A673 (cell line): ENCODE measurements at regions not wholly inside any gene's neighbourhood (a gene's known extent, or its start where the extent isn't known, plus 50 kb on each side); places are given as distances from the start of the nearest gene placed in this dataset.

ENCODE experiments used
- BruUV-seq: library from RNA; stranded (reverse); fragments of 400-500 nt; replicated peaks from 2 replicates; lab custom pipeline; 2021; lab: Mats Ljungman, UMichigan
- CTCF ChIA-PET: fragments of 300-600 bp; sonication (Branson Sonifier 250); formaldehyde crosslinking; loops from one replicate; lab custom pipeline; 2022; ENCODE audit warnings: antibody characterized with exemption; lab: Charles Lee
- POLR2A ChIA-PET: fragments of 300-600 bp; sonication (Branson Sonifier 250); formaldehyde crosslinking; loops from one replicate; lab custom pipeline; 2022; ENCODE audit warnings: antibody characterized with exemption; ENCODE audit not compliant: low non-redundant PET; lab: Charles Lee
- DNase-seq: peaks from one replicate; pipeline ENCODE4 v3.0.0-alpha.2; 2015; ENCODE audit warnings: low spot score
- H3K27ac ChIP-seq: fragments of 200-600 bp; sonication (generic); 2 replicates; pipeline ENCODE4 v1.5.1; 2016; ENCODE audit warnings: mixed run types, low read depth, mild to moderate bottlenecking, mixed read lengths, antibody characterized with exemption, low read length; ENCODE audit not compliant: poor library complexity, severe bottlenecking
- H3K27me3 ChIP-seq: fragments of 200-600 bp; sonication (generic); replicated peaks from 2 replicates; pipeline ENCODE4 v1.6.1; 2017; ENCODE audit warnings: mixed run types, low read depth, mild to moderate bottlenecking, mixed read lengths, antibody characterized with exemption, low read length; ENCODE audit not compliant: insufficient read depth, poor library complexity
- H3K36me3 ChIP-seq: fragments of 200-600 bp; sonication (generic); 2 replicates; pipeline ENCODE4 v1.6.1; 2016; ENCODE audit warnings: mixed run types, mild to moderate bottlenecking, mixed read lengths, antibody characterized with exemption, low read length; ENCODE audit not compliant: insufficient read depth, poor library complexity, severe bottlenecking
- H3K4me1 ChIP-seq: fragments of 200-600 bp; sonication (generic); 2 replicates; pipeline ENCODE4 v1.6.1; 2017; ENCODE audit warnings: mixed run types, mild to moderate bottlenecking, mixed read lengths, antibody characterized with exemption, low read length; ENCODE audit not compliant: insufficient read depth, poor library complexity, severe bottlenecking
- H3K4me3 ChIP-seq: fragments of 200-600 bp; sonication (generic); 2 replicates; pipeline ENCODE4 v1.5.1; 2016; ENCODE audit warnings: low read depth, mixed run types, mild to moderate bottlenecking, mixed read lengths, low read length; ENCODE audit not compliant: poor library complexity, severe bottlenecking
- H3K9me3 ChIP-seq: fragments of 200-600 bp; sonication (generic); 2 replicates; pipeline ENCODE4 v1.6.1; 2016; ENCODE audit warnings: mixed run types, low read depth, mild to moderate bottlenecking, mixed read lengths, antibody characterized with exemption, low read length; ENCODE audit not compliant: poor library complexity, severe bottlenecking
- EZH2 ChIP-seq: fragments of 200-600 bp; sonication (generic); IDR thresholded peaks from 2 replicates; pipeline ENCODE4 v1.6.1; 2017; ENCODE audit warnings: borderline replicate concordance, low read depth, mild to moderate bottlenecking, mixed read lengths, antibody characterized with exemption, low read length; ENCODE audit not compliant: poor library complexity, severe bottlenecking
- intact Hi-C: fragments of 100-400 bp; cut with micrococcal nuclease; formaldehyde crosslinking; loops from one replicate; pipeline ENCODE4 v1.10.0; 2022; ENCODE audit not compliant: unreplicated experiment
- TF ChIP-seq, protein P1 (sequence below): fragments of 300-800, 200-600 bp; sonication (generic); conservative IDR thresholded peaks from 2 replicates; pipeline ENCODE4 v1.5.1; 2017; ENCODE audit warnings: low read depth, mild to moderate bottlenecking, antibody characterized with exemption, low read length, moderate library complexity, mixed read lengths

DNA sequence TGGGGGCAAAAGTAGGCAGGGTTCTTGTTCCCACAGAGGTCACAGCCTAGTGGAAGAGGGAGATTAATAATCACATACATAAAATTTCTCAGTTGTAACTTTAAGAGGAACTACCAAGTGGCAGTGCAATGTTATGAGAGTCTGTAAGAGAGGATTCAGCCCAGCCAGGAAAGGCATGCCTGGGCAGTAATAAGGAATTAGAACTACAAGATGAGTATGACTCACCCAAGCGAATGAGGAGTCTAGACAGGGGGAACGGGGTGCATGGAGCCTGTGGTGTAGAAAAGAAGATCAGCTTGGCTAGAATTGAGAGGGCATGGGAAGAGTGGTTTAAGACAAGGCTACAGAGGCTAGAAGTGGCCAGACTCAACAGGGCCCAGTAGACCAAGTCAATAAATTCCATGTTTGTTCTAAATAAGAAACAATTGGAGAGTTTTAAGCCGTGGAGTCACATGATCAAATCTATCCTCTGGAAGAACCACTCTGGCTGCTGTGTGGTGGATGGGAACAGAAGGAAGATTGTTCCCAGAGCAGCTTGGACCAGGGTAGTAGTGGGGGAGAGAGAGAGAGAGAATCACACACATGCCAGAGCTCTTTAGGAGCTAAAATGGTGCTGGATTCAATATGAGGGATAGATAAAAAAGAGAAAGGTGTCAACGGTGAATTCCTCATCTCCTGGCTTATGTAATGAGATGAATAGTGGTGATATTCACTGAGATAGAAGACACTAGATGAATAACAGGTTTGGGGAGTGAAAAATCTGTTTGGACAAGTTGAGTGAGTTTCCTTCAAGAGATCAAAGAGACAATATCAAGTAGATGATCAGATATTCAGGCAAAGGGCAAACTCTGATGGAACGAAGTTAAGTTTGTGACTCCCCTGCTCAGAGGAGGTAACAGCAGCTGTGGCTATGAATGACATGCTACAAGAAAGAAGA is 265.1 kb downstream of the FGFR2 start:
- peak; percentile 4 for DNase-seq
- intact Hi-C loops = no loop called here
- CTCF ChIA-PET = no interaction called here

DNA sequence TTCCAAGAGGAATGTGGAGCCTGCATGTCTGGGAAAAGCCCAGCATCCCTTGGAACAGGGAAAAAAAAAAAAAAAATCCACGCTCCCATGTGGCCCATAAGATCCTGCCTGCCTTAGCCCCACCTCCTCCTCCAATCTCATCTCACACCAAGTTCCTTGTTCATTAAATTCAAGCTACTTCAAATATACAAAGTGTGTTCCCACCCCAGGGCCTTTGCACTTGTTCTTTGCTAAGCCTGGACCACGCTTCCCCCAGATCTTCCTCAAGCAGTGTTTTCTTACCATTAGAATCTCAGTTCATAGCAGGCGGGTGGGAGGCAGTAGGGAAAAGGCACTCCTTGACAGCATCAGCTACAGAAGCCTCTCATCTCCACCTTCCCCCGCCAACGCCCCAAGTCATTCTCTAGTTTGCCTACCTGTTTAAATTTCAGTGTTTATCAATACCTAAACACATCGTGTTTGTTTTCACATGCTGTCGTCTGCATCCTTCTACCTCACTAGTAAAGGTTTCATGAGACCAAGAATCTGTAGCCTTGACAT is 262.8 kb downstream of the FGFR2 start:
- no peak for TF ChIP-seq EZH2
- TF ChIP-seq, protein P1, sequence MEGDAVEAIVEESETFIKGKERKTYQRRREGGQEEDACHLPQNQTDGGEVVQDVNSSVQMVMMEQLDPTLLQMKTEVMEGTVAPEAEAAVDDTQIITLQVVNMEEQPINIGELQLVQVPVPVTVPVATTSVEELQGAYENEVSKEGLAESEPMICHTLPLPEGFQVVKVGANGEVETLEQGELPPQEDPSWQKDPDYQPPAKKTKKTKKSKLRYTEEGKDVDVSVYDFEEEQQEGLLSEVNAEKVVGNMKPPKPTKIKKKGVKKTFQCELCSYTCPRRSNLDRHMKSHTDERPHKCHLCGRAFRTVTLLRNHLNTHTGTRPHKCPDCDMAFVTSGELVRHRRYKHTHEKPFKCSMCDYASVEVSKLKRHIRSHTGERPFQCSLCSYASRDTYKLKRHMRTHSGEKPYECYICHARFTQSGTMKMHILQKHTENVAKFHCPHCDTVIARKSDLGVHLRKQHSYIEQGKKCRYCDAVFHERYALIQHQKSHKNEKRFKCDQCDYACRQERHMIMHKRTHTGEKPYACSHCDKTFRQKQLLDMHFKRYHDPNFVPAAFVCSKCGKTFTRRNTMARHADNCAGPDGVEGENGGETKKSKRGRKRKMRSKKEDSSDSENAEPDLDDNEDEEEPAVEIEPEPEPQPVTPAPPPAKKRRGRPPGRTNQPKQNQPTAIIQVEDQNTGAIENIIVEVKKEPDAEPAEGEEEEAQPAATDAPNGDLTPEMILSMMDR = no peak
- ChIA-PET POLR2A (no interaction called here), CTCF (no interaction called here)
- no peak for DNase-seq
- Histone ChIP-seq H3K4me1 (no peaks in the 10 kb centered on the region), H3K36me3 (no peaks in the 10 kb centered on the region), H3K9me3 (no peaks in the 10 kb centered on the region), H3K27me3 (peaks cover 46% of the 10 kb centered on the region), H3K27ac (no peak overlapping the region), H3K4me3 (no peak overlapping the region)
- intact Hi-C loops = no loop called here
- BruUV-seq = no TSS peak

More for the DNA sequence above, 265.1 kb downstream of the FGFR2 start:
- BruUV-seq = no TSS peak
- H3K4me1 ChIP-seq = no peaks in the 10 kb centered on the region
- no peak overlapping the region for H3K27ac ChIP-seq
- no peaks in the 10 kb centered on the region for H3K9me3 ChIP-seq
- H3K36me3 ChIP-seq = no peaks in the 10 kb centered on the region
- POLR2A ChIA-PET = no interaction called here
- H3K4me3 ChIP-seq = no peak overlapping the region
- TF ChIP-seq, protein P1 = no peak
- TF ChIP-seq EZH2 = no peak
- H3K27me3 ChIP-seq = peaks cover 26% of the 10 kb centered on the region

DNA sequence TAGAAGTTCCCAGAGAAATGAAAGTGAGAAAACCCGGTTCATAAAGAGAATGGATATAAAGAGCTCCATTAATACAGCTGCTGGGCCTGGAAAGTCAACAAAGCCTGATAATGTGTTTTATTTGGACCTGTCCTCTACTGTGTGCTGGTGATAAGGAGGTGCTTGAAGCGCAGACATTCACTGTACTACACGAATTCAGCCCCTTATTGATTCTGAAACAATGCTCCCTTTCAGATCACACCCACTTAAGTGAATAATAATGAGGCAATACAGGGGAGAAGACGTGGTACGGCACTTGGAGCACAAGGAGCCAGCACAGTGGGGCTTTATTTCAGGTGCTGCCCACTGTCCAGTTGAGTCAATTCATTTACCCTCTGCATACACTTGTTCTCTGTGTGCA is 260.8 kb downstream of the FGFR2 start:
- intact Hi-C loops = no loop called here
- Histone ChIP-seq H3K36me3 (no peaks in the 10 kb centered on the region), H3K9me3 (no peaks in the 10 kb centered on the region), H3K4me1 (no peaks in the 10 kb centered on the region), H3K27me3 (peaks cover 43% of the 10 kb centered on the region), H3K27ac (no peak overlapping the region), H3K4me3 (no peak overlapping the region)
- CTCF ChIA-PET = no interaction called here
- TF ChIP-seq EZH2 = no peak
- TF ChIP-seq, protein P1 = no peak
- BruUV-seq = no TSS peak
- DNase-seq = no peak
- POLR2A ChIA-PET = no interaction called here
